Karpas-422 (cell line): ENCODE measurements at regions not wholly inside any gene's neighbourhood (a gene's known extent, or its start where the extent isn't known, plus 50 kb on each side); places are given as distances from the start of the nearest gene placed in this dataset.
"Not testable (repeated sequence)": the region's sequence is repeated elsewhere in the genome, so short reads cannot be mapped to it uniquely, and the experiment has no call there.

Experiments used
- DNase-seq: peaks from one replicate; pipeline ENCODE4 v3.0.0-alpha.2; 2015
- H2AFZ ChIP-seq: fragments of 200-600 bp; sonication (generic); 2 replicates; pipeline ENCODE4 v1.6.1; 2014; ENCODE audit warnings: antibody characterized with exemption, low read length, mixed read lengths
- H3K27ac ChIP-seq: fragments of 200-600 bp; sonication (generic); 2 replicates; pipeline ENCODE4 v1.5.1; 2014; ENCODE audit warnings: mild to moderate bottlenecking, low read length, moderate library complexity
- H3K27me3 ChIP-seq: fragments of 200-600 bp; sonication (generic); 2 replicates; pipeline ENCODE4 v1.6.1; 2014; ENCODE audit warnings: low read length, mixed read lengths
- H3K36me3 ChIP-seq: fragments of 200-600 bp; sonication (generic); 2 replicates; pipeline ENCODE4 v1.6.1; 2014; ENCODE audit warnings: low read length, mixed read lengths; ENCODE audit not compliant: insufficient read depth
- H3K4me1 ChIP-seq: fragments of 200-600 bp; sonication (generic); 2 replicates; pipeline ENCODE4 v1.6.1; 2014; ENCODE audit warnings: mild to moderate bottlenecking, low read length, mixed read lengths
- H3K4me2 ChIP-seq: fragments of 200-600 bp; sonication (generic); 2 replicates; pipeline ENCODE4 v1.6.1; 2014; ENCODE audit warnings: low read length, low read depth, mild to moderate bottlenecking; ENCODE audit not compliant: poor library complexity, severe bottlenecking
- H3K4me3 ChIP-seq: fragments of 200-600 bp; sonication (generic); 2 replicates; pipeline ENCODE4 v1.5.1; 2014; ENCODE audit warnings: mild to moderate bottlenecking, antibody characterized with exemption, low read length, mixed read lengths
- H3K79me2 ChIP-seq: fragments of 200-600 bp; sonication (generic); 2 replicates; pipeline ENCODE4 v1.6.1; 2014; ENCODE audit warnings: mild to moderate bottlenecking, low read length, mixed read lengths
- H3K9ac ChIP-seq: fragments of 200-600 bp; sonication (generic); 2 replicates; pipeline ENCODE4 v1.6.0; 2014; ENCODE audit warnings: low read length
- H3K9me2 ChIP-seq: fragments of 200-600 bp; sonication (generic), shearing (Covaris generic); replicated peaks from 2 replicates; pipeline ENCODE4 v1.6.0; 2014; ENCODE audit warnings: mild to moderate bottlenecking, low read length, moderate library complexity; ENCODE audit not compliant: insufficient read depth
- H3K9me3 ChIP-seq: fragments of 300-700, 200-600 bp; sonication (generic); 2 replicates; pipeline ENCODE4 v1.6.1; 2014; ENCODE audit warnings: low read length, mixed read lengths
- H4K20me1 ChIP-seq: fragments of 200-600 bp; sonication (generic); 2 replicates; pipeline ENCODE4 v1.6.1; 2014; ENCODE audit warnings: mild to moderate bottlenecking, antibody characterized with exemption, low read length, low read depth; ENCODE audit not compliant: insufficient read depth

- Histone ChIP-seq H4K20me1 (no peaks in the 10 kb centered on the region), H3K9me3 (peaks cover 17% of the 10 kb centered on the region), H3K36me3 (no peaks in the 10 kb centered on the region), H2AFZ (no peak overlapping the region), H3K4me3 (no peak overlapping the region), H3K9me2 (no peaks in the 10 kb centered on the region), H3K9ac (no peak overlapping the region), H3K79me2 (no peaks in the 10 kb centered on the region), H3K4me2 (no peak overlapping the region), H3K27ac (no peak overlapping the region), H3K4me1 (no peaks in the 10 kb centered on the region), H3K27me3 (no peaks in the 10 kb centered on the region)
- no peak for DNase-seq
Observed at GRCh38 chr3:110940055-110940454, 131.6 kb upstream of the NECTIN3 start.

GRCh38 chr3:110944782-110945181, 126.8 kb upstream of the NECTIN3 start:
- H3K79me2 ChIP-seq: no peaks in the 10 kb centered on the region
- no peaks in the 10 kb centered on the region for H3K27me3 ChIP-seq
- no peak overlapping the region for H3K4me3 ChIP-seq
- no peak for DNase-seq
- H2AFZ ChIP-seq: no peak overlapping the region
- H3K36me3 ChIP-seq: no peaks in the 10 kb centered on the region
- no peaks in the 10 kb centered on the region for H4K20me1 ChIP-seq
- no peak overlapping the region for H3K4me2 ChIP-seq
- no peak overlapping the region for H3K9ac ChIP-seq
- peaks cover 21% of the 10 kb centered on the region for H3K9me3 ChIP-seq
- no peak overlapping the region for H3K27ac ChIP-seq
- H3K9me2 ChIP-seq: no peaks in the 10 kb centered on the region
- H3K4me1 ChIP-seq: no peaks in the 10 kb centered on the region

- H3K4me1 ChIP-seq: no peaks in the 10 kb centered on the region
- H3K9ac ChIP-seq: no peak overlapping the region
- H3K9me2 ChIP-seq: no peaks in the 10 kb centered on the region
- no peaks in the 10 kb centered on the region for H4K20me1 ChIP-seq
- DNase-seq: no peak
- no peak overlapping the region for H3K4me2 ChIP-seq
- H3K79me2 ChIP-seq: no peaks in the 10 kb centered on the region
- no peaks in the 10 kb centered on the region for H3K36me3 ChIP-seq
- H3K4me3 ChIP-seq: no peak overlapping the region
- no peaks in the 10 kb centered on the region for H3K27me3 ChIP-seq
- no peak overlapping the region for H2AFZ ChIP-seq
- no peak overlapping the region for H3K27ac ChIP-seq
- peaks cover 19% of the 10 kb centered on the region for H3K9me3 ChIP-seq
Observed at GRCh38 chr3:110946810-110947209, 124.8 kb upstream of the NECTIN3 start.

GRCh38 chr3:110949194-110949593, 122.4 kb upstream of the NECTIN3 start:
- H3K79me2 ChIP-seq, DNase-seq, H3K4me1 ChIP-seq, H3K4me2 ChIP-seq, H3K9ac ChIP-seq, H3K27me3 ChIP-seq, H4K20me1 ChIP-seq, H3K27ac ChIP-seq, H3K9me2 ChIP-seq, H3K36me3 ChIP-seq, H2AFZ ChIP-seq, H3K4me3 ChIP-seq: not testable (repeated sequence)
- H3K9me3 ChIP-seq: peaks cover 19% of the 10 kb centered on the region

GRCh38 chr3:110955301-110955880, 116.2 kb upstream of the NECTIN3 start:
- Histone ChIP-seq H3K9me2 (no peaks in the 10 kb centered on the region), H3K36me3 (no peaks in the 10 kb centered on the region), H3K4me3 (no peak overlapping the region), H3K9me3 (peaks cover 15% of the 10 kb centered on the region), H3K4me1 (no peaks in the 10 kb centered on the region), H4K20me1 (no peaks in the 10 kb centered on the region), H3K4me2 (no peak overlapping the region), H3K27me3 (no peaks in the 10 kb centered on the region), H2AFZ (no peak overlapping the region), H3K9ac (no peak overlapping the region), H3K79me2 (no peaks in the 10 kb centered on the region), H3K27ac (no peak overlapping the region)
- no peak for DNase-seq

- no peak for DNase-seq
- Histone ChIP-seq H2AFZ (no peak overlapping the region), H3K36me3 (no peaks in the 10 kb centered on the region), H3K27me3 (no peaks in the 10 kb centered on the region), H4K20me1 (no peaks in the 10 kb centered on the region), H3K27ac (no peak overlapping the region), H3K9me2 (no peaks in the 10 kb centered on the region), H3K4me2 (no peak overlapping the region), H3K4me1 (no peaks in the 10 kb centered on the region), H3K9ac (no peak overlapping the region), H3K79me2 (no peaks in the 10 kb centered on the region), H3K4me3 (no peak overlapping the region), H3K9me3 (peaks cover 18% of the 10 kb centered on the region)
Observed at GRCh38 chr3:110956081-110956480, 115.5 kb upstream of the NECTIN3 start.

GRCh38 chr3:110957247-110958025, 114.2 kb upstream of the NECTIN3 start:
- no peak for DNase-seq
- Histone ChIP-seq H3K4me1 (no peaks in the 10 kb centered on the region), H3K4me3 (no peak overlapping the region), H3K27me3 (no peaks in the 10 kb centered on the region), H3K9ac (no peak overlapping the region), H3K9me2 (no peaks in the 10 kb centered on the region), H3K27ac (no peak overlapping the region), H3K79me2 (no peaks in the 10 kb centered on the region), H4K20me1 (no peaks in the 10 kb centered on the region), H3K9me3 (peaks cover 19% of the 10 kb centered on the region; the same call in 1 of the 2 replicates), H3K36me3 (no peaks in the 10 kb centered on the region), H2AFZ (no peak overlapping the region), H3K4me2 (no peak overlapping the region)

GRCh38 chr3:110958313-110959147, 113.1 kb upstream of the NECTIN3 start:
- Histone ChIP-seq H3K9me2 (no peaks in the 10 kb centered on the region), H3K36me3 (no peaks in the 10 kb centered on the region), H4K20me1 (no peaks in the 10 kb centered on the region), H3K4me2 (no peak overlapping the region), H3K79me2 (no peaks in the 10 kb centered on the region), H2AFZ (no peak overlapping the region), H3K9me3 (peaks cover 13% of the 10 kb centered on the region; the same call in 1 of the 2 replicates), H3K4me3 (no peak overlapping the region), H3K27me3 (no peaks in the 10 kb centered on the region), H3K9ac (no peak overlapping the region), H3K27ac (no peak overlapping the region), H3K4me1 (no peaks in the 10 kb centered on the region)
- DNase-seq: no peak
